ENCODE measurements at regions not wholly inside any gene's neighbourhood (a gene's known extent, or its start where the extent isn't known, plus 50 kb on each side); places are given as distances from the start of the nearest gene placed in this dataset.

DNA sequence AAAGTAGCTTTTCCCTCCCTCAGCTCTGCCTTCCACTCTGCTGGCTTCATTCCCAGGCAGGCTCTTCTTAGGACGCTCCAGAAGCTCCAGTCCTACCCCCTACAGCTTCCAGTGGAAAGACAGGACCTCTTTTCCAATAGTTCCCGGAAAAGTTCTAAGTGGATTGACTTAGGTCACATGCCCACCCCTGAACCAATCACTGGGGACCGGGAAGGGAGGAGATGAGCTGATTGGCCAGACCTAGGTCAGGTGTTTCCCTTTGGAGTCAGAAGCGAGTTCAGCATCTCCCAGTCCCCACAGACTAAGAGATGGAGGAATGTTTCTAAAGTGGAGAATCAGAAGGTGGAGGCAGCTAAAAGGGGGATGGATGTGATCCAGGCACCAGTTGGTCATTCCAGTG, 62.9 kb upstream of the KCNG1 start:
- H3K9ac ChIP-seq (ENCODE audit: low read length), result no peak overlapping the region
- no peaks in the 10 kb centered on the region for H3K9me3 ChIP-seq (ENCODE audit: control insufficient read depth, low read depth, low read length)
- peaks cover 14% of the 10 kb centered on the region for H3K4me1 ChIP-seq (ENCODE audit: control insufficient read depth, low read depth, low read length)
- no peak overlapping the region for H3K27ac ChIP-seq (ENCODE audit: low read length)
- H3K4me3 ChIP-seq (ENCODE audit: low read length), result no peak overlapping the region
- no peaks in the 10 kb centered on the region for H3K36me3 ChIP-seq (ENCODE audit: control insufficient read depth, low read depth, low read length)
- H3K27me3 ChIP-seq (ENCODE audit: control insufficient read depth, insufficient read depth, low read length), result no peaks in the 10 kb centered on the region

DNA sequence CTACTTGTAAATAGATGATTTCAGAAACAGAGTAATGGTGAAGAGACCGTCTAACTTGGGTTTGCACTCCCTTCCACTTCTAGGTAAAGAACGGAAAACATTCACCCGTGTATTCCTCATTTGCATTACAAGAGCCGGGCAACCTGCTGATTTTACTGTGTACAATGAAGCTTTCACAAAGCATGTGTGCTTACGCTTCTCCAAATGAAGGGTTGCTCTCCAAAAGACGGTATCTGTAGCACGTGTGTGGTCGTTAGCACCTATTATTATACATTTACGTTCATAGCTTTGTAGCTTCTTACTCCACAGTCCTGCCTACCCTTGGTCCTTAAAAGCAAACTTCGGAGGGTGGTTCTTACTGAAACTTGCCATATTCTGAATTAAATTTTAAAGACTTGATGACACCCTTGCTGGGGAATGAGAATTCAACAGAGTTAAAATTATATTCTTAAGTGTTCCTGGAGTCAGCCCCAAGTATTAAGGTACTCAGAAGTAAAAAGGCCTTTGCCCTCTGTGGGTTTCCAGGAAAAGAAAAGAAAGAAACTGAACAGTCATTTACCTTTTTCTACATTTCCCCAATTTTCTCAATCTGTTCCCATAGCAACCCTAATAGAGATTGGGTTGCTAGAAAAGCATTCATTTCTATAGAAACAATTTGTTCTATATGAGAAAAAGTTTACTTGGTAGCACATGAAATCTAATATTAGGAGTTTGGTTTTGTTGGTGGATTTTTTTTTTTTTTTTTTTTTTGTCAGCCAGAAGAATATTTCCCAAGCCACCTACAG, 61.9 kb upstream of the KCNG1 start:
- Histone ChIP-seq H3K9ac (ENCODE audit: low read length) (no peak overlapping the region), H3K27me3 (ENCODE audit: control insufficient read depth, insufficient read depth, low read length) (no peaks in the 10 kb centered on the region), H3K27ac (ENCODE audit: low read length) (no peak overlapping the region), H3K36me3 (ENCODE audit: control insufficient read depth, low read depth, low read length) (no peaks in the 10 kb centered on the region), H3K4me3 (ENCODE audit: low read length) (no peak overlapping the region), H3K9me3 (ENCODE audit: control insufficient read depth, low read depth, low read length) (no peaks in the 10 kb centered on the region), H3K4me1 (ENCODE audit: control insufficient read depth, low read depth, low read length) (peaks cover 14% of the 10 kb centered on the region)

- no peak overlapping the region for H3K9ac ChIP-seq (ENCODE audit: low read length)
- H3K27me3 ChIP-seq (ENCODE audit: control insufficient read depth, insufficient read depth, low read length), result no peaks in the 10 kb centered on the region
- H3K4me3 ChIP-seq (ENCODE audit: low read length), result no peak overlapping the region
- peaks cover 14% of the 10 kb centered on the region for H3K4me1 ChIP-seq (ENCODE audit: control insufficient read depth, low read depth, low read length)
- no peaks in the 10 kb centered on the region for H3K9me3 ChIP-seq (ENCODE audit: control insufficient read depth, low read depth, low read length)
- H3K36me3 ChIP-seq (ENCODE audit: control insufficient read depth, low read depth, low read length), result no peaks in the 10 kb centered on the region
- no peak overlapping the region for H3K27ac ChIP-seq (ENCODE audit: low read length)
These were observed 60.5 kb upstream of the KCNG1 start for GRCh38 chr20:51083447-51083846.

DNA sequence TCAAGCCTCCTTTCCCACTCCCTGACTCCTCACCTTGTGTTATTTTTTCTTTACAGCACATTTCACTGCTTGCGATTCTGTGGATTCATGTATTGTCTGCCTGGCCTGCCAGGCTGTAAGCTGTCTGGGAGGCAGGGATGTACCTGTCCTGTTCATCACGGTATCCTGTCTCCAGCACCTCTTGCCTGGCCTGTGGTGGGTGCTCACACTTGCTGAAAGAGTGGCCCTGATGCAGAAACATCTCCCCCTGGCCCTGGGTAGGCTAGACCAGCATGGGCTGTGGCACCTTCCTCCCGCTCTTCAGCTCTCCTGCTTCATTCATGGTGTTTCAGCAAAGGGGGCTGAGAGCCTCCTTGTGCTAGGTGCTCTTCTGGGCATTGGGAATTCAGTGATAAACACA, 60.1 kb upstream of the KCNG1 start:
- Histone ChIP-seq H3K4me3 (ENCODE audit: low read length) (no peak overlapping the region), H3K27me3 (ENCODE audit: control insufficient read depth, insufficient read depth, low read length) (no peaks in the 10 kb centered on the region), H3K27ac (ENCODE audit: low read length) (no peak overlapping the region), H3K36me3 (ENCODE audit: control insufficient read depth, low read depth, low read length) (no peaks in the 10 kb centered on the region), H3K9me3 (ENCODE audit: control insufficient read depth, low read depth, low read length) (no peaks in the 10 kb centered on the region), H3K9ac (ENCODE audit: low read length) (no peak overlapping the region), H3K4me1 (ENCODE audit: control insufficient read depth, low read depth, low read length) (peaks cover 14% of the 10 kb centered on the region)

GRCh38 chr20:51080516-51080915, 57.6 kb upstream of the KCNG1 start:
- no peaks in the 10 kb centered on the region for H3K9me3 ChIP-seq (ENCODE audit: control insufficient read depth, low read depth, low read length)
- H3K9ac ChIP-seq (ENCODE audit: low read length), result no peak overlapping the region
- H3K4me3 ChIP-seq (ENCODE audit: low read length), result no peak overlapping the region
- no peak overlapping the region for H3K27ac ChIP-seq (ENCODE audit: low read length)
- H3K36me3 ChIP-seq (ENCODE audit: control insufficient read depth, low read depth, low read length), result no peaks in the 10 kb centered on the region
- H3K4me1 ChIP-seq (ENCODE audit: control insufficient read depth, low read depth, low read length), result peaks cover 9% of the 10 kb centered on the region
- H3K27me3 ChIP-seq (ENCODE audit: control insufficient read depth, insufficient read depth, low read length), result no peaks in the 10 kb centered on the region

DNA sequence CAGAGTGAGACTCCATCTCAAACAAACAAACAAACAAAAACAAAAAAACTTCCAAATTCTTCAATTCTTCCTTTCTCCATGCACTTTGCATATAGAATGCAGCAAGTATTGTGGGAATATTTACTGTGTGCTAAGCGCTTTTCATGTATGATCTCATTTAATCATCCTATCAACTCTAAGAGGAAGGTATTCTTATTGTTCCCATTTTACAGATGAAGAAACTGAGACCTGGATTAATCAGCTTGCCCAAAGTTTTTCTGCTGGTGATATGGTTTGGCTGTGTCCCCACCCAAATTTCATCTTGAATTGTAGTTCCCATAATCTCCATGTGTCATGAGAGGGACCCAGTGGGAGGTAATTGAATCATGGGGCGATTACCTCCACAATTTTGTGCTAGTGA, 56.6 kb upstream of the KCNG1 start:
- Histone ChIP-seq H3K27ac (ENCODE audit: low read length) (no peak overlapping the region), H3K9me3 (ENCODE audit: control insufficient read depth, low read depth, low read length) (no peaks in the 10 kb centered on the region), H3K4me1 (ENCODE audit: control insufficient read depth, low read depth, low read length) (peaks cover 4% of the 10 kb centered on the region), H3K4me3 (ENCODE audit: low read length) (no peak overlapping the region), H3K9ac (ENCODE audit: low read length) (no peak overlapping the region), H3K36me3 (ENCODE audit: control insufficient read depth, low read depth, low read length) (no peaks in the 10 kb centered on the region), H3K27me3 (ENCODE audit: control insufficient read depth, insufficient read depth, low read length) (no peaks in the 10 kb centered on the region)

DNA sequence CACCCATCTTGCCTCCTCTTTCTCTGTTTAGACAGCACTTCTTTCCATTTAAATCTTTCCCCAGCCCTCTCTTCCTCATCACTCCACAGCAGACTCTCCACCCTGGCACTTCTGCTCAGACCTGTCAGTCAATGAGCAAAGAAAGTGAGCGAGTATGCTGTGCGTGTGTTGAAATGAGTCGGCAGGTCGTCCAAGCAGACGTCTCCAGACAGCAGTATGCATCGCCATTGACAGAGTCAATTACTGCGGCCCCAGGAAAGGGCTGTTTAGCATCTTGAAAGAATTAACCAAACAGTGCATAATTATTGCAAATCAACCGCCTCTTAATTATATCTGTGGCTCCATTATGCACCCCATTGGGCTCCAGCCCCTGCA, 54.8 kb upstream of the KCNG1 start:
- Histone ChIP-seq H3K9me3 (ENCODE audit: control insufficient read depth, low read depth, low read length) (no peaks in the 10 kb centered on the region), H3K36me3 (ENCODE audit: control insufficient read depth, low read depth, low read length) (no peaks in the 10 kb centered on the region), H3K9ac (ENCODE audit: low read length) (no peak overlapping the region), H3K4me3 (ENCODE audit: low read length) (no peak overlapping the region), H3K4me1 (ENCODE audit: control insufficient read depth, low read depth, low read length) (peaks cover 4% of the 10 kb centered on the region), H3K27me3 (ENCODE audit: control insufficient read depth, insufficient read depth, low read length) (no peaks in the 10 kb centered on the region), H3K27ac (ENCODE audit: low read length) (no peak overlapping the region)

DNA sequence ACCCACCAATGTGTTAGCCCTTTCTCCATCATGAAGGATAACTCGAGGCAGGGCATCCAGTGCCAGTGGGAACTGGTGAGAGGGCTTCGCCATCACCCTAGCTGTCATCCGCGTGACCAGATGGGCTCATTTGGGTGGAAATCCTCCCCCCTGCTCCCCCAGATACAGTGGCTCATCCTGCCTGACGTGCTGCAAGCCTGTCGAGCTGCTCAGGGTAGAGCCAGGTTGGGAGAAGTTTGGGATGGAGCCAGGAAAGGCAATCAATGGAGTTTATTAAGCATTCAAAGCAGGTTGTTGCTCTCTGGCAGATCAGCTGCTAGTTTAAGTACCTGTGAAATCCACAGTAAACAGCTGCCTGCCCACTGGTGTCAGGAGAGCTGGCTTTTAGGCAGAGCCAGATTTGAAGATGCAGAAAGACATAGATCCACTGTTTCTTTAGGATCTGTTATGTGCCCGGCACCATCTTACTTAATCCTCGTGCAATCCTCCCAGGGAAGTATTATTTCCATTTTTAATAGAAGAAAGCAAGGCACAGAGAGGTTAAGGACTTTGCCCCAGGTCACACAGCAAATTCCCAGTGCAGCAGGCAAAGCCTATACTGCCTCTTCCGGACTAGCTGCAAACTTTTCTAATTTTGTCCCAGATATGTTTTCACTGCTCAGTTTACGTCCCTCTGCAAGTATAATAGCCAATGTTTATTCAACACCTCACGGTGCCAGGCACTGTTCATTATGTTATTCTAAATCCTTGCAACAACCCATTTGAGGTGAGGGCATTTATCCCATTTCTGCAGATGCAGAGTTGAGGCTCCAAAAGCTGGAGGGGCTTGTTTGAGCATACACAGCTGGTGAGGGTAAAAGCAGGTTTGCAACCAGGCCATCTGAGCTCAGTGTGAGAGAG, 54.1 kb upstream of the KCNG1 start:
- Histone ChIP-seq H3K27ac (ENCODE audit: low read length) (no peak overlapping the region), H3K9ac (ENCODE audit: low read length) (no peak overlapping the region), H3K4me3 (ENCODE audit: low read length) (no peak overlapping the region), H3K9me3 (ENCODE audit: control insufficient read depth, low read depth, low read length) (no peaks in the 10 kb centered on the region), H3K4me1 (ENCODE audit: control insufficient read depth, low read depth, low read length) (peaks cover 4% of the 10 kb centered on the region), H3K36me3 (ENCODE audit: control insufficient read depth, low read depth, low read length) (no peaks in the 10 kb centered on the region), H3K27me3 (ENCODE audit: control insufficient read depth, insufficient read depth, low read length) (no peaks in the 10 kb centered on the region)

- Histone ChIP-seq H3K4me3 (ENCODE audit: low read length) (no peak overlapping the region), H3K4me1 (ENCODE audit: control insufficient read depth, low read depth, low read length) (peaks cover 4% of the 10 kb centered on the region), H3K36me3 (ENCODE audit: control insufficient read depth, low read depth, low read length) (no peaks in the 10 kb centered on the region), H3K27me3 (ENCODE audit: control insufficient read depth, insufficient read depth, low read length) (no peaks in the 10 kb centered on the region), H3K27ac (ENCODE audit: low read length) (no peak overlapping the region), H3K9me3 (ENCODE audit: control insufficient read depth, low read depth, low read length) (no peaks in the 10 kb centered on the region), H3K9ac (ENCODE audit: low read length) (no peak overlapping the region)
These were observed 51.2 kb upstream of the KCNG1 start for GRCh38 chr20:51074062-51074461.
